ENCODE measurements at regions not wholly inside any gene's neighbourhood (a gene's known extent, or its start where the extent isn't known, plus 50 kb on each side); places are given as distances from the start of the nearest gene placed in this dataset.
"Not testable (repeated sequence)": the region's sequence is repeated elsewhere in the genome, so short reads cannot be mapped to it uniquely, and the experiment has no call there.

GRCh38 chr10:4633776-4634175, 192.2 kb upstream of the AKR1E2 start:
- no peak for DNase-seq

GRCh38 chr10:4633186-4633585, 192.8 kb upstream of the AKR1E2 start:
- DNase-seq, result no peak

GRCh38 chr10:4632757-4633156, 193.2 kb upstream of the AKR1E2 start:
- no peak for DNase-seq

- no peak for DNase-seq
These were observed 199.1 kb upstream of the AKR1E2 start for GRCh38 chr10:4626919-4627318.

GRCh38 chr10:4623757-4624420, 202.1 kb upstream of the AKR1E2 start:
- DNase-seq, result peak; percentile 45

GRCh38 chr10:4623200-4623599, 202.8 kb upstream of the AKR1E2 start:
- DNase-seq, result no peak

GRCh38 chr10:4622384-4622783, 203.6 kb upstream of the AKR1E2 start:
- peak; percentile 45 for DNase-seq

GRCh38 chr10:4617589-4617988, 208.4 kb upstream of the AKR1E2 start:
- DNase-seq, result no peak

GRCh38 chr10:4615042-4615441, 211.0 kb upstream of the AKR1E2 start:
- DNase-seq, result no peak

- no peak for DNase-seq
These were observed 216.8 kb upstream of the AKR1E2 start for GRCh38 chr10:4609251-4609650.

GRCh38 chr10:4607681-4608080, 218.3 kb upstream of the AKR1E2 start:
- DNase-seq, result no peak

- no peak for DNase-seq
These were observed 219.0 kb upstream of the AKR1E2 start for GRCh38 chr10:4606856-4607636.

- no peak for DNase-seq
These were observed 223.1 kb upstream of the AKR1E2 start for GRCh38 chr10:4602764-4603491.

GRCh38 chr10:4599471-4599870, 226.5 kb upstream of the AKR1E2 start:
- DNase-seq, result no peak

GRCh38 chr10:4597898-4598297, 228.1 kb upstream of the AKR1E2 start:
- not testable (repeated sequence) for DNase-seq

GRCh38 chr10:4596951-4597350, 229.1 kb upstream of the AKR1E2 start:
- DNase-seq, result peak; percentile 45

- peak; percentile 59 for DNase-seq
These were observed 230.2 kb upstream of the AKR1E2 start for GRCh38 chr10:4595719-4596319.

- no peak for DNase-seq
These were observed 235.2 kb upstream of the AKR1E2 start for GRCh38 chr10:4590807-4591206.

- peak; percentile 17 for DNase-seq
These were observed 237.2 kb upstream of the AKR1E2 start for GRCh38 chr10:4588824-4589223.

GRCh38 chr10:4587466-4587865, 238.5 kb upstream of the AKR1E2 start:
- DNase-seq, result no peak

GRCh38 chr10:4586776-4587175, 239.2 kb upstream of the AKR1E2 start:
- DNase-seq, result peak; percentile 78

GRCh38 chr10:4581929-4582328, 244.1 kb upstream of the AKR1E2 start:
- no peak for DNase-seq

GRCh38 chr10:4579844-4580243, 246.2 kb upstream of the AKR1E2 start:
- DNase-seq, result no peak
